ENCODE measurements at regions not wholly inside any gene's neighbourhood (a gene's known extent, or its start where the extent isn't known, plus 50 kb on each side); places are given as distances from the start of the nearest gene placed in this dataset.

DNA sequence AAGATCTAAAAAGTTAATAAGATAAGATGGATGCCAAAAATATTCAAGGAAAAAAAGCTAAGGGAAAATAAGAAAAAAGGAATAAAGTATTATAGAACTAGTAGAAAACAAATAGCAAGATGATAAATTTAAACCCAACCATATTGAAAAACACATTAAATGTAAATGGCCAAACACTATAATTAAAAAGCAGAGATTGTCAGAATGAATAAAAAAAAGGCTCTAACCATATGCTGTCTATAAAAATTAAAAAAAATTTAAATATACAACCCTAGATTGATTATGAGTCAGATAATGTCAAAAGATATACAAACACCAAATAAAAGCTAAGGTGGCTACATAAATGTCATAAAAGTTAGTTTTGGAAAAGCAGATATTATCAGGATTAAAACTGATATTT is 617.5 kb upstream of the SGCG start:
- Histone ChIP-seq H3K27me3 (ENCODE audit: control insufficient read depth, insufficient read depth, low read length) (no peaks in the 10 kb centered on the region), H3K27ac (ENCODE audit: low read length) (no peak overlapping the region), H3K9me3 (ENCODE audit: control insufficient read depth, insufficient read depth, low read depth, low read length) (no peaks in the 10 kb centered on the region), H3K4me3 (ENCODE audit: low read depth in 2 of 2, low read length in 2 of 2) (no peak overlapping the region), H3K36me3 (ENCODE audit: control insufficient read depth, insufficient read depth, low read length) (no peaks in the 10 kb centered on the region), H3K4me1 (ENCODE audit: control insufficient read depth, insufficient read depth, low read length) (no peaks in the 10 kb centered on the region)
- BruUV-seq (replicated peaks): no TSS peak
- intact Hi-C loops (cut with micrococcal nuclease; ENCODE audit: unreplicated experiment) (no loop called here), in situ Hi-C loops (cut with HindIII; ENCODE audit: low pct_unique_long_range_greater_than_20kb, low sequenced_read_pairs) (no loop called here)
- ATAC-seq (no peak), DNase-seq (ENCODE audit: low read depth, low spot score) (no peak)
- TF ChIP-seq POLR2AphosphoS5 (IDR thresholded peaks at IDR 0.05; ENCODE audit: low read depth, low read length) (no peak), TCF7L2 (IDR thresholded peaks at IDR 0.05; ENCODE audit: low read depth, low read length) (no peak), SIN3A (IDR thresholded peaks at IDR 0.05; ENCODE audit: borderline replicate concordance, insufficient read depth, low read depth, low read length) (no peak)
- CTCF ChIA-PET: no interaction called here
- POLR2A ChIA-PET: no interaction called here

DNA sequence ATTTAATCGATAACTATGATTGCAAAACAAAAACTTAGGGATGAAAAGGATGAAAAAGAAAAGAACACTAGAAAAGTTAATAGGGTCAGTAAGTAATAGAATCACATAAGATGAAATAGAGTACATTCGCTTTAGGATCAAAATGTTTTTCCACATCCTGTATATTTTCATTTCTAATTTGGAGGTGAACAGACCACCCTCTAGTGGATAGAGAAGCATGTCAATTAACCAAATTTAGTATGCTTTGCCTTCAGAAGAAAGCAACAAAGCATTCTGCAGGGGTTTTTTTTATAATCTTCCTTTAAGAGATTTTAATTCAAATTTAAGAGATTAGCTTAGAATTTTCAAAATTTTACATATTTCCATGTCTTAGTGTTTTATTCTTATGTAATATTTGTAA is 611.0 kb upstream of the SGCG start:
- Histone ChIP-seq H3K4me3 (ENCODE audit: low read depth in 2 of 2, low read length in 2 of 2) (no peak overlapping the region), H3K27me3 (ENCODE audit: control insufficient read depth, insufficient read depth, low read length) (no peaks in the 10 kb centered on the region), H3K27ac (ENCODE audit: low read length) (no peak overlapping the region), H3K36me3 (ENCODE audit: control insufficient read depth, insufficient read depth, low read length) (no peaks in the 10 kb centered on the region), H3K4me1 (ENCODE audit: control insufficient read depth, insufficient read depth, low read length) (no peaks in the 10 kb centered on the region), H3K9me3 (ENCODE audit: control insufficient read depth, insufficient read depth, low read depth, low read length) (no peaks in the 10 kb centered on the region)
- in situ Hi-C loops (cut with HindIII; ENCODE audit: low pct_unique_long_range_greater_than_20kb, low sequenced_read_pairs) (no loop called here), intact Hi-C loops (cut with micrococcal nuclease; ENCODE audit: unreplicated experiment) (no loop called here)
- no peak for ATAC-seq
- TF ChIP-seq, protein P1, sequence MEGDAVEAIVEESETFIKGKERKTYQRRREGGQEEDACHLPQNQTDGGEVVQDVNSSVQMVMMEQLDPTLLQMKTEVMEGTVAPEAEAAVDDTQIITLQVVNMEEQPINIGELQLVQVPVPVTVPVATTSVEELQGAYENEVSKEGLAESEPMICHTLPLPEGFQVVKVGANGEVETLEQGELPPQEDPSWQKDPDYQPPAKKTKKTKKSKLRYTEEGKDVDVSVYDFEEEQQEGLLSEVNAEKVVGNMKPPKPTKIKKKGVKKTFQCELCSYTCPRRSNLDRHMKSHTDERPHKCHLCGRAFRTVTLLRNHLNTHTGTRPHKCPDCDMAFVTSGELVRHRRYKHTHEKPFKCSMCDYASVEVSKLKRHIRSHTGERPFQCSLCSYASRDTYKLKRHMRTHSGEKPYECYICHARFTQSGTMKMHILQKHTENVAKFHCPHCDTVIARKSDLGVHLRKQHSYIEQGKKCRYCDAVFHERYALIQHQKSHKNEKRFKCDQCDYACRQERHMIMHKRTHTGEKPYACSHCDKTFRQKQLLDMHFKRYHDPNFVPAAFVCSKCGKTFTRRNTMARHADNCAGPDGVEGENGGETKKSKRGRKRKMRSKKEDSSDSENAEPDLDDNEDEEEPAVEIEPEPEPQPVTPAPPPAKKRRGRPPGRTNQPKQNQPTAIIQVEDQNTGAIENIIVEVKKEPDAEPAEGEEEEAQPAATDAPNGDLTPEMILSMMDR (IDR thresholded peaks at IDR 0.05): no peak
- TF ChIP-seq, protein P2, sequence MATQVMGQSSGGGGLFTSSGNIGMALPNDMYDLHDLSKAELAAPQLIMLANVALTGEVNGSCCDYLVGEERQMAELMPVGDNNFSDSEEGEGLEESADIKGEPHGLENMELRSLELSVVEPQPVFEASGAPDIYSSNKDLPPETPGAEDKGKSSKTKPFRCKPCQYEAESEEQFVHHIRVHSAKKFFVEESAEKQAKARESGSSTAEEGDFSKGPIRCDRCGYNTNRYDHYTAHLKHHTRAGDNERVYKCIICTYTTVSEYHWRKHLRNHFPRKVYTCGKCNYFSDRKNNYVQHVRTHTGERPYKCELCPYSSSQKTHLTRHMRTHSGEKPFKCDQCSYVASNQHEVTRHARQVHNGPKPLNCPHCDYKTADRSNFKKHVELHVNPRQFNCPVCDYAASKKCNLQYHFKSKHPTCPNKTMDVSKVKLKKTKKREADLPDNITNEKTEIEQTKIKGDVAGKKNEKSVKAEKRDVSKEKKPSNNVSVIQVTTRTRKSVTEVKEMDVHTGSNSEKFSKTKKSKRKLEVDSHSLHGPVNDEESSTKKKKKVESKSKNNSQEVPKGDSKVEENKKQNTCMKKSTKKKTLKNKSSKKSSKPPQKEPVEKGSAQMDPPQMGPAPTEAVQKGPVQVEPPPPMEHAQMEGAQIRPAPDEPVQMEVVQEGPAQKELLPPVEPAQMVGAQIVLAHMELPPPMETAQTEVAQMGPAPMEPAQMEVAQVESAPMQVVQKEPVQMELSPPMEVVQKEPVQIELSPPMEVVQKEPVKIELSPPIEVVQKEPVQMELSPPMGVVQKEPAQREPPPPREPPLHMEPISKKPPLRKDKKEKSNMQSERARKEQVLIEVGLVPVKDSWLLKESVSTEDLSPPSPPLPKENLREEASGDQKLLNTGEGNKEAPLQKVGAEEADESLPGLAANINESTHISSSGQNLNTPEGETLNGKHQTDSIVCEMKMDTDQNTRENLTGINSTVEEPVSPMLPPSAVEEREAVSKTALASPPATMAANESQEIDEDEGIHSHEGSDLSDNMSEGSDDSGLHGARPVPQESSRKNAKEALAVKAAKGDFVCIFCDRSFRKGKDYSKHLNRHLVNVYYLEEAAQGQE (IDR thresholded peaks at IDR 0.05; ENCODE audit: insufficient read depth in 1 of 2, low read depth in 2 of 2, low read length in 1 of 2): no peak
- TF ChIP-seq TCF7L2 (IDR thresholded peaks at IDR 0.05; ENCODE audit: low read depth, low read length): no peak
- no peak for TF ChIP-seq POLR2AphosphoS5 (IDR thresholded peaks at IDR 0.05; ENCODE audit: low read depth, low read length)
- TF ChIP-seq SIN3A (IDR thresholded peaks at IDR 0.05; ENCODE audit: borderline replicate concordance, insufficient read depth, low read depth, low read length): no peak
- ChIA-PET CTCF (no interaction called here), POLR2A (no interaction called here)
- DNase-seq (ENCODE audit: low read depth, low spot score): no peak
- no TSS peak for BruUV-seq (replicated peaks)

DNA sequence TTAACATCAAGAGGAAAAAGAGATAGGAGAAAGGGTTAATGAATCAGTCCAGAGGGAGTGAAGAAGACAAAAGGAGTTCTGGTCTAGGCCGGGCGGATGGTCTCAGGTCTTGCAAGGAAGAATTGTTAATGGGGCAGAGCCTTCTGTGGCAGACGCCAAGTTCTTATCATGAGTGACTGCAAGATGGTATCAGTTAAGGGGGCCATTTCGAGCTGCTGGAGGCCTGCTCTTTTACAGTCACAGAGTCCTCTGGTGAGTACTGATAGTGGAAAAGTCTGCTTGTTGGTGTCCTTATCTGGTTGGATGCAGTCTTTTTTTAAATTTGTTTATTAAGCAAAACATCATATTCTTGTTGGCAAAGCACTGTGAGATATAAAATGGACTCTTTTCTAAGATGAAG is 590.9 kb upstream of the SGCG start:
- ATAC-seq (no peak), DNase-seq (ENCODE audit: low read depth, low spot score) (no peak)
- no peaks in the 10 kb centered on the region for H3K9me3 ChIP-seq (ENCODE audit: control insufficient read depth, insufficient read depth, low read depth, low read length)
- no peaks in the 10 kb centered on the region for H3K27me3 ChIP-seq (ENCODE audit: control insufficient read depth, insufficient read depth, low read length)
- in situ Hi-C loops (cut with HindIII; ENCODE audit: low pct_unique_long_range_greater_than_20kb, low sequenced_read_pairs): no loop called here
- no peaks in the 10 kb centered on the region for H3K36me3 ChIP-seq (ENCODE audit: control insufficient read depth, insufficient read depth, low read length)
- CTCF ChIA-PET: no interaction called here
- H3K4me3 ChIP-seq (ENCODE audit: low read depth in 2 of 2, low read length in 2 of 2): no peak overlapping the region
- BruUV-seq (replicated peaks): no TSS peak
- H3K4me1 ChIP-seq (ENCODE audit: control insufficient read depth, insufficient read depth, low read length): no peaks in the 10 kb centered on the region
- H3K27ac ChIP-seq (ENCODE audit: low read length): no peak overlapping the region
- TF ChIP-seq POLR2AphosphoS5 (IDR thresholded peaks at IDR 0.05; ENCODE audit: low read depth, low read length): no peak
- TF ChIP-seq, protein P2 (IDR thresholded peaks at IDR 0.05; ENCODE audit: insufficient read depth in 1 of 2, low read depth in 2 of 2, low read length in 1 of 2): no peak
- no peak for TF ChIP-seq TCF7L2 (IDR thresholded peaks at IDR 0.05; ENCODE audit: low read depth, low read length)
- no peak for TF ChIP-seq SIN3A (IDR thresholded peaks at IDR 0.05; ENCODE audit: borderline replicate concordance, insufficient read depth, low read depth, low read length)
- TF ChIP-seq, protein P1 (IDR thresholded peaks at IDR 0.05): no peak
- POLR2A ChIA-PET: no interaction called here
- intact Hi-C loops (cut with micrococcal nuclease; ENCODE audit: unreplicated experiment): no loop called here
